Smooth muscle cell (in vitro differentiated cells): ENCODE measurements at regions not wholly inside any gene's neighbourhood (a gene's known extent, or its start where the extent isn't known, plus 50 kb on each side); places are given as distances from the start of the nearest gene placed in this dataset.

Experiments used
- DNase-seq: peaks from one replicate; lab custom pipeline; 2025; ENCODE audit not compliant: unreplicated experiment; lab: John Stamatoyannopoulos, UW
- H2AFZ ChIP-seq: fragments of 200-600 bp; sonication (generic); 2 replicates; pipeline ENCODE4 v1.6.0; 2016; ENCODE audit warnings: antibody characterized with exemption, low read depth, mild to moderate bottlenecking
- H3F3A ChIP-seq: fragments of 200-600 bp; sonication (generic); 2 replicates; pipeline ENCODE4 v1.6.0; 2017; ENCODE audit warnings: antibody characterized with exemption, low read depth
- H3K27ac ChIP-seq: fragments of 200-600 bp; sonication (generic); 2 replicates; pipeline ENCODE4 v1.5.1; 2016; ENCODE audit warnings: low read depth, mild to moderate bottlenecking
- H3K27me3 ChIP-seq: fragments of 200-600 bp; sonication (generic); 2 replicates; pipeline ENCODE4 v1.6.1; 2016; ENCODE audit warnings: low read depth, mild to moderate bottlenecking
- H3K36me3 ChIP-seq: fragments of 200-600 bp; sonication (generic); 2 replicates; pipeline ENCODE4 v1.5.1; 2016; ENCODE audit warnings: low read depth
- H3K4me1 ChIP-seq: fragments of 200-600 bp; sonication (generic); 2 replicates; pipeline ENCODE4 v1.5.1; 2016; ENCODE audit warnings: low read depth
- H3K4me2 ChIP-seq: fragments of 200-600 bp; sonication (generic); 2 replicates; pipeline ENCODE4 v1.6.0; 2016; ENCODE audit warnings: mild to moderate bottlenecking
- H3K4me3 ChIP-seq: fragments of 200-600 bp; sonication (generic); 2 replicates; pipeline ENCODE4 v1.5.1; 2016; ENCODE audit warnings: mild to moderate bottlenecking
- H3K79me2 ChIP-seq: fragments of 200-600 bp; sonication (generic); 2 replicates; pipeline ENCODE4 v1.6.0; 2016; ENCODE audit warnings: low read depth, mild to moderate bottlenecking
- H3K9ac ChIP-seq: fragments of 200-600 bp; sonication (generic); 2 replicates; pipeline ENCODE4 v1.6.0; 2016; ENCODE audit warnings: low read depth
- H3K9me3 ChIP-seq: fragments of 200-600 bp; sonication (generic); replicated peaks from 2 replicates; pipeline ENCODE4 v1.5.1; 2016; ENCODE audit warnings: low read depth
- H4K20me1 ChIP-seq: fragments of 200-600 bp; sonication (generic); 2 replicates; pipeline ENCODE4 v1.6.0; 2016; ENCODE audit warnings: low read depth
- WGBS: methylation state at CpG from one replicate; pipeline ENCODE4 v1.1.7; 2016; ENCODE audit warnings: low lambda C conversion rate; 5-methylcytosine and 5-hydroxymethylcytosine counted together
- TF ChIP-seq, protein P1 (sequence below): fragments of 200-600 bp; sonication (generic); IDR thresholded peaks from 2 replicates; pipeline ENCODE4 v1.5.1; 2017; ENCODE audit warnings: borderline replicate concordance, mild to moderate bottlenecking, antibody characterized with exemption; ENCODE audit not compliant: insufficient read depth, poor library complexity, severe bottlenecking

DNA sequence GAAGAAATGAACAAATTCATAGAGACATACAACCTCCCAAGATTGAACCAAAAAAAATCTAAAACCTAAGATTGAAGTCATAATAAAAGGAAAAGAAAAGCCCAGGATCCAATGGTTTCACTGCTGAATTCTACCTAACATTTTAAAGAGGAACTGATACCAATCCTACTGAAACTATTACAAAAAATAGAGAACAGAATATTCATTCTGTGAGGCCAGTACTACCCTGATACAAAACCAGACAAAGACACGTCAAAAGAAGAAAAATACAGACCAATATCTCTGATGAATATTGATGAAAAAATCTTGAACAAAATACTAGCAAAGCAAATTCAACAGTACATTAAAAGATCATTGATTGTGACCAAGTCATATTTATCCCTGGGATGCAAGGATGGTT is 128.5 kb upstream of the STEAP1 start:
- TF ChIP-seq, protein P1, sequence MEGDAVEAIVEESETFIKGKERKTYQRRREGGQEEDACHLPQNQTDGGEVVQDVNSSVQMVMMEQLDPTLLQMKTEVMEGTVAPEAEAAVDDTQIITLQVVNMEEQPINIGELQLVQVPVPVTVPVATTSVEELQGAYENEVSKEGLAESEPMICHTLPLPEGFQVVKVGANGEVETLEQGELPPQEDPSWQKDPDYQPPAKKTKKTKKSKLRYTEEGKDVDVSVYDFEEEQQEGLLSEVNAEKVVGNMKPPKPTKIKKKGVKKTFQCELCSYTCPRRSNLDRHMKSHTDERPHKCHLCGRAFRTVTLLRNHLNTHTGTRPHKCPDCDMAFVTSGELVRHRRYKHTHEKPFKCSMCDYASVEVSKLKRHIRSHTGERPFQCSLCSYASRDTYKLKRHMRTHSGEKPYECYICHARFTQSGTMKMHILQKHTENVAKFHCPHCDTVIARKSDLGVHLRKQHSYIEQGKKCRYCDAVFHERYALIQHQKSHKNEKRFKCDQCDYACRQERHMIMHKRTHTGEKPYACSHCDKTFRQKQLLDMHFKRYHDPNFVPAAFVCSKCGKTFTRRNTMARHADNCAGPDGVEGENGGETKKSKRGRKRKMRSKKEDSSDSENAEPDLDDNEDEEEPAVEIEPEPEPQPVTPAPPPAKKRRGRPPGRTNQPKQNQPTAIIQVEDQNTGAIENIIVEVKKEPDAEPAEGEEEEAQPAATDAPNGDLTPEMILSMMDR: no peak
- H3K27me3 ChIP-seq: no peaks in the 10 kb centered on the region
- H3K4me1 ChIP-seq: no peaks in the 10 kb centered on the region
- H2AFZ ChIP-seq: no peak overlapping the region
- no peak for DNase-seq
- no peak overlapping the region for H3K9ac ChIP-seq
- no peaks in the 10 kb centered on the region for H3K79me2 ChIP-seq
- WGBS: 87% methylated on average over 1 of the region's 1 CpG
- no peaks in the 10 kb centered on the region for H3K36me3 ChIP-seq
- H3F3A ChIP-seq: no peaks in the 10 kb centered on the region
- H4K20me1 ChIP-seq: no peaks in the 10 kb centered on the region
- H3K4me2 ChIP-seq: no peak overlapping the region
- no peak overlapping the region for H3K27ac ChIP-seq
- no peaks in the 10 kb centered on the region for H3K9me3 ChIP-seq
- no peak overlapping the region for H3K4me3 ChIP-seq

DNA sequence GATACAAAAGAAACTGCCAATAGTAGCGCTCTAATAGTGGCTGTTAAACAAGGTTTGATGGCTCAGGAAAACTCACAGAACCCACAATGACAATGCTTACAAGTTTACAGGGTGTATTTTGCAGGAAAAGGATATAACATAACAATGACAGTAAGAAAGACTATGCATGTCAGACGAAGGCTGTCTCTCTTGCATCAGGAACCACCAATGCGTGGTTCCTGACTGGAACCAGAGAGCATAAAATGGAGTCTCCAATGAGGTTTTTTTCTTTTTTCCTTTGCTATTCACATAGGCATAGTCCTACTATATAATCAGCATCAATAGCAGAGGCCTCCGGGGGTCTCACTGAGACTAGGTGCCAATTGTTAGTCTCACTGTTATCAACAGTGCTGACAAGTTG is 120.4 kb upstream of the STEAP1 start:
- H3K27me3 ChIP-seq: no peaks in the 10 kb centered on the region
- H3K4me3 ChIP-seq: no peak overlapping the region
- H3K9ac ChIP-seq: no peak overlapping the region
- H3F3A ChIP-seq: no peaks in the 10 kb centered on the region
- H3K27ac ChIP-seq: no peak overlapping the region
- H3K79me2 ChIP-seq: no peaks in the 10 kb centered on the region
- TF ChIP-seq, protein P1: no peak
- no peaks in the 10 kb centered on the region for H4K20me1 ChIP-seq
- H2AFZ ChIP-seq: no peak overlapping the region
- no peaks in the 10 kb centered on the region for H3K9me3 ChIP-seq
- H3K4me2 ChIP-seq: no peak overlapping the region
- no peak for DNase-seq
- H3K4me1 ChIP-seq: no peaks in the 10 kb centered on the region
- WGBS: 83% methylated on average over 4 of the region's 4 CpGs
- no peaks in the 10 kb centered on the region for H3K36me3 ChIP-seq

- TF ChIP-seq, protein P1: no peak
- Histone ChIP-seq H3K4me3 (no peak overlapping the region), H3K27ac (no peak overlapping the region), H3K36me3 (no peaks in the 10 kb centered on the region), H3F3A (no peaks in the 10 kb centered on the region), H3K9ac (no peak overlapping the region), H2AFZ (no peak overlapping the region), H3K27me3 (no peaks in the 10 kb centered on the region), H4K20me1 (no peaks in the 10 kb centered on the region), H3K4me2 (no peak overlapping the region), H3K4me1 (no peaks in the 10 kb centered on the region), H3K9me3 (no peaks in the 10 kb centered on the region), H3K79me2 (no peaks in the 10 kb centered on the region)
- WGBS: 85% methylated on average over 3 of the region's 3 CpGs
- no peak for DNase-seq
These were observed 101.2 kb upstream of the STEAP1 start for GRCh38 chr7:90053094-90053493.

DNA sequence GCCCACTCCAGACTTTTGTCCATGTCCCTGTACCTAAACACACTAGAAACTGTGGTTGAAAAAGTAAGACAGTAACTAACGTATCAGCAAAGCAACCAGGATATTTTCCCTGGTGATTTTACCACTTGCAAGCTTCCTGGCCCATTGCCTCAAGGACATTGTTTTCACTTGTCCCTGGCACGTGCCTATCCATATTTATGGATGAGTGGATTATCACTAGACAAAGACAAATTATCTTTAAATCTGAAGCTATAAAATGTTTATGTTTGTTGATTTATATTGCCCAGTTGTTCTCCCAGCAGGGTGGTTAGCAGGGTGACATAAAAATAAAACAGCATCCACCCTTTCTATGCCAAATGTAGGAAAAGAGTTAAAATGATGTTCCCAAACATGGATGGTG is 93.2 kb upstream of the STEAP1 start:
- TF ChIP-seq, protein P1: no peak

More for the DNA sequence above, 93.2 kb upstream of the STEAP1 start:
- Histone ChIP-seq H3K4me3 (no peak overlapping the region), H3K4me2 (no peak overlapping the region), H4K20me1 (no peaks in the 10 kb centered on the region), H3K9ac (no peak overlapping the region), H3K9me3 (no peaks in the 10 kb centered on the region), H3K27ac (no peak overlapping the region), H3F3A (no peaks in the 10 kb centered on the region), H3K79me2 (no peaks in the 10 kb centered on the region), H3K4me1 (no peaks in the 10 kb centered on the region), H2AFZ (no peak overlapping the region), H3K36me3 (no peaks in the 10 kb centered on the region), H3K27me3 (no peaks in the 10 kb centered on the region)
- no peak for DNase-seq
- 84% methylated on average over 2 of the region's 2 CpGs for WGBS
